GM18511 (cell line): ENCODE measurements at regions not wholly inside any gene's neighbourhood (a gene's known extent, or its start where the extent isn't known, plus 50 kb on each side); places are given as distances from the start of the nearest gene placed in this dataset.
"Not testable (repeated sequence)": the region's sequence is repeated elsewhere in the genome, so short reads cannot be mapped to it uniquely, and the experiment has no call there.

Experiments used
- ATAC-seq: cut with Tn5 transposase; IDR thresholded peaks from one replicate; pipeline ENCODE4 v1.9.1; 2021; ENCODE audit warnings: mild to moderate bottlenecking, moderate library complexity; ENCODE audit not compliant: unreplicated experiment

- no peak for ATAC-seq
Measured at GRCh38 chr7:68559518-68559917, 1038.8 kb upstream of the AUTS2 start.

GRCh38 chr7:68562323-68562899, 1035.9 kb upstream of the AUTS2 start:
- ATAC-seq = no peak

GRCh38 chr7:68564306-68565135, 1033.8 kb upstream of the AUTS2 start:
- ATAC-seq = no peak

GRCh38 chr7:68571286-68571685, 1027.0 kb upstream of the AUTS2 start:
- no peak for ATAC-seq

GRCh38 chr7:68573271-68574005, 1024.8 kb upstream of the AUTS2 start:
- ATAC-seq = no peak

GRCh38 chr7:68576366-68576765, 1021.9 kb upstream of the AUTS2 start:
- no peak for ATAC-seq

- ATAC-seq = no peak
Measured at GRCh38 chr7:68581417-68581816, 1016.9 kb upstream of the AUTS2 start.

GRCh38 chr7:68587599-68587998, 1010.7 kb upstream of the AUTS2 start:
- no peak for ATAC-seq

GRCh38 chr7:68601826-68602225, 996.4 kb upstream of the AUTS2 start:
- ATAC-seq = no peak

GRCh38 chr7:68604541-68604940, 993.7 kb upstream of the AUTS2 start:
- ATAC-seq = no peak

GRCh38 chr7:68610701-68611100, 987.6 kb upstream of the AUTS2 start:
- no peak for ATAC-seq

- ATAC-seq = no peak
Measured at GRCh38 chr7:68613405-68613804, 984.9 kb upstream of the AUTS2 start.

- ATAC-seq = no peak
Measured at GRCh38 chr7:68613897-68614296, 984.4 kb upstream of the AUTS2 start.

- ATAC-seq = no peak
Measured at GRCh38 chr7:68619526-68619925, 978.7 kb upstream of the AUTS2 start.

GRCh38 chr7:68622500-68622899, 975.8 kb upstream of the AUTS2 start:
- no peak for ATAC-seq

- ATAC-seq = no peak
Measured at GRCh38 chr7:68623030-68623429, 975.2 kb upstream of the AUTS2 start.

GRCh38 chr7:68627247-68627864, 970.9 kb upstream of the AUTS2 start:
- ATAC-seq = no peak

GRCh38 chr7:68630914-68631313, 967.4 kb upstream of the AUTS2 start:
- ATAC-seq = not testable (repeated sequence)

- no peak for ATAC-seq
Measured at GRCh38 chr7:68640103-68640502, 958.2 kb upstream of the AUTS2 start.

GRCh38 chr7:68642727-68643126, 955.5 kb upstream of the AUTS2 start:
- no peak for ATAC-seq

- no peak for ATAC-seq
Measured at GRCh38 chr7:68663392-68663791, 934.9 kb upstream of the AUTS2 start.
